HG02623 (cell line): ENCODE measurements at regions not wholly inside any gene's neighbourhood (a gene's known extent, or its start where the extent isn't known, plus 50 kb on each side); places are given as distances from the start of the nearest gene placed in this dataset.

Experiments
- ATAC-seq: cut with Tn5 transposase; IDR thresholded peaks from one replicate; pipeline ENCODE4 v1.9.1; 2021; ENCODE audit warnings: moderate library complexity; ENCODE audit not compliant: unreplicated experiment

DNA sequence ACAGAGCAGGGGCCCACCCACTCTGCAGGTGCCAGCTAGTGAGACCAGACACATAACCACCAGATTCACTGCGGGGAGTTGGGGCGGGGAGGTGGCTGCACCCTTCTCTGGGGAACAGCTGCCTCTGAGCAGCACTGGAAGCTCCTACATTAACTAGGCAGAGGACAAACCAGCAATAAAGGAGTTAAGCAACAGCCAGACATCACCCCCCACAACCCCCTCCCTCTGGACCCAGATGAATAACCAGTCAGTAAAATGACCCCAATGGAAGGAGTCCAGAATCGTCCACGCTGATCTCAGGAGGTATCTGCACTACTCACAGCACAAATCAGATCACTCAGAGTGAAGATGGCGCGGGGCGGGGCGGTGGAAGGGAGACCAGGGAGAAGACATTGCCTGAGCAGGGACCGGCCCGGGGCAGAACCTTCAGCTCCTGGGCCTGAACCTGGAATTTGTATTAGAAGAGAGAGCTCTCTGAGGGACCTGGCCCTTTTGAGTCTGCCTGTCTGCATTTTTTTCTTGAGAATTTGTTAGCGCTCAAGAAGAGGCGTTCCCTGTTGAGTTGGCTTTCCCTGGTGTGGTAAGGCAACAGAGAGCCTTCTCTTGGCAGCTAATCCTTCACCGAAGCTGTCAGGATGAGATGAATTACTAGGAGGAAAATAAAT is 125.5 kb upstream of the NCAM1 start:
- no peak for ATAC-seq

DNA sequence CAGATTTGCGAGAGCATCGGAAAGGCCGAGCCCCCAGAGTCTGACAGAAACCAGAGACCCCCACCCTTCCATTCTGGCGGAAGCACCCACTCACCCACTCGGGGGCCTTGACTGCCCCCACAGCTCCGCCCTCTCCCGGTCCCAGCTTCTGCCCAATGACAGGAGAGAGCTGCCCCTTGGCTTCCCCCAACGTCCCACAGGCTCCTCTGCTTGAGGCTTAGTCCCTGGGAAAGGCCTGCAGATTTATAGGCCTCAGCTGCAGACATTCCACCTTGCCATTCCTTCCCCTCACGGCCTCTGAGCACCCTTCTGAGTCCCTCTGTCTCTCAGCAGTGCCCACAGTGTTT is 125.0 kb upstream of the NCAM1 start:
- ATAC-seq: no peak

DNA sequence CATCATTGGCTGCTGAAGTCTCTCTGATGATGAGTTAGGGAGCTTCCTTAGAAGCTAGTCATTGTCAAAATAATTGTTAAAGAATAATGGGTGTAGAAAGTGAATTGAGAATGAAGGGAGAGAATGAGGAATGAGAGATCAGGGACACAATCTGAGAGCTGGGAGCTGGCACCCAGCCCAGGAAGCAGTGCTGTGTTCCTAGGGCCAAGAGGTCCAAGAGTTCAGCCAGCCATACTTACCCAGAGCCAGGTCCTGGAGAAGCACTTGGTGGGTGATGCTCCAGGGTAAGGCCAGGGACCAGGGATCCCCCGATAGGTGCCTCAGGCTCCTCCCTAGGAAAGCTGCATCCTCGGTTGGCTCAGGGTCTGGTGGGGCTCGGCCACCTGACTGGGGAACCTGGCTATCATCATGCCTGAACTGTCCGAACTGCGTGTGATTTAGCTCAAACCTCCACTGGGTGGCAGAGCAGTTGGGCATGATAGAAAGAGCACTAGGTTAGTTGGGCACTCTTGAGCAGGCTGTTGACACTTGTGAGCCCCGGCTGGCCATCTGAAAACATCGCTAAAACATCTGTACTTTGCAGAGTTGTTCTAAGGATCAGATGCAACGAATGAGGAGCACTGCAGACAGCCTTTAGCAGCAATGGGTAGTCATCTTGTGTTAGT is 123.9 kb upstream of the NCAM1 start:
- ATAC-seq: no peak

DNA sequence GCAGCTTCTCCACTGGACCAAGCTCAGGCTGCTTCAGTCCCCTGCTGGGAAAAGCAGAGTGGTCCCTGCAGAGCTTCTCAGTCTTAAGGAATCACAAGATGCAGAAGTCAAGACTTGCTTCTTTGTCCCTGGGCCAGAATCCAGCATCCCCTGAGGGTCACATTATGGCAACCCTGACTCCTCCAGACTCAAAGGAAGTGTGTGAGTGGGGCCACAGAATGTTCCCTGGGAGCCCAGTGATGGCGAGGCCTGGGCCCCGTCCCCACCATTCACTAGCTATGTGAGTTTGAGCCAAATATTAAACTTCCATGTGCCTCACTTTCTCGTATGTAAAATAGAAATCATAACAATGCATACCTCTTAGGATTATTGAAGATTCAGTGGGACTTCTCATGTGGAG is 122.2 kb upstream of the NCAM1 start:
- no peak for ATAC-seq

DNA sequence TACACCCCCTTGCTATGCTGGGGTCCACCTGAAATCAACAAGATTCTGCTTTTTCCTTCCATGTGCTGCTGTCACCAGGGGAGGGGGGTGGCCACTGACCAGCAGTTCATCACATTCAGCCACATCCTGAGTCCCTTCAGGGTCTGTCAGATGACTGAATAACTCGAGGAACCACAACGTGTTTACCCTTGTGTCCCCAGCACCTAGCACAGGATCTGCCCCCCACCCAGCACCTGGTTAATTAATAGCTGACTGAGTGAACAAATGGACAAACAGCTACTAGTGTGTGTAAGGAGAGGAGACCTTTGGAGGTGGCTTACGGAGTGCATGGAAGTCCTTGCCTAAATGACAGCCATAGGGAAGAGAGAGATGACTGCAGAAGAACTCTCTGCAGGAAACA is 119.5 kb upstream of the NCAM1 start:
- ATAC-seq: no peak

DNA sequence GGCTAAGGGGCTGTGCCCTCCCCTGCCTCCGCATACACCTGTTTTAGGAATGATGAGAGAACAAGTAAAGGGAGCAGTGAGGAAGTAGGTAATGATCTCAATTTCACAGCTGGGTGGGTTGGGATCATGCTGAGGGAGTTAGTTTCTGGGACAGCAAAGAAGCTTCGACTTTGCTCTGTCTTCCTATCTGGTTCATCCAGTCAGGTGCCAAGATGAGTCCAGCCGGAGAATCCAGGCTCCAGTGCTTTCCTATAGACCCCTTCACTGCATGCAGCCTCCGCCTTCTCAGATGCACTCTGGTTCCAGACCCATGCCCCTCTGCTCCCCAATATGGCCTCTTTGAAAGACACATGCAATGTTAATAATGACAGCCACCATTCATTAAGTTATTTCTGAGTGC is 119.1 kb upstream of the NCAM1 start:
- ATAC-seq: no peak

DNA sequence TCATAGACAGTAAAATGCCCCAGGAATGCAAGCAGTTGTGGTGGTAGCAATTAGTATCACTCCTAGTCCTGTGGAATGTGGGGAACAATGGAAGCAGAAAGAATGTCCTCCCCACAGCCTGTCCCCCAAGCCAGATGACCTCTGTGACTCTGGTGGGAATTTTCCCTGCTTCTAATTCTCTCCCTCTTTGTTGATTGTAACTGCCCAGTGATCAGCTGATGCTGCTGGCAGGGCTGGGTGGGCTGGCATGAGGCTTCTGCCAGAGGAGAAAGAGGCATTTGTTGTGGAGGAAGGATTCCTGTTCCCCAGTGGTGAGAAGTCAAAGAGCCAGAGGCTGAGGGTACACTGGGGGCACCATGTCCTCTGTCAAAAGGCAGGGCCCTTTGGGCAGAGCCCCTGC is 116.7 kb upstream of the NCAM1 start:
- no peak for ATAC-seq

DNA sequence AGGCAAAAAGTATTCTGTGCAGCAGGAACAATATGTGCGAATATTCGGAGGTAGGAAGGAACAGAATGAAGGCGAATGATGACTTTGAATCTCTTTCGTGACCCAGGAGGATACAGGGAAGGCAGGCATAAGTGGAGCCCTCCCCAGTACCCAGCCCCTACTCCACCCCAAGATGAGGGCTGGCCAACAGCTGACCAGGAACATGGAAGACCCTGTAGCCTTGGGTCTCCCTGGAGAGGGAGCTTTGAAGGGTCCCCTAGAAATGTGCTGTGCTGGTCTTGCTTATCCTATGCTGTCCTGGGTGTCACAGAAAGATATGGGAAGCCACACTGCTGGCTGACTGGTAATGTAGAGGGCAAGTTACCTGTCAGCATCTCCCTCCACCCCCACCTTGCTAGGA is 113.7 kb upstream of the NCAM1 start:
- no peak for ATAC-seq

DNA sequence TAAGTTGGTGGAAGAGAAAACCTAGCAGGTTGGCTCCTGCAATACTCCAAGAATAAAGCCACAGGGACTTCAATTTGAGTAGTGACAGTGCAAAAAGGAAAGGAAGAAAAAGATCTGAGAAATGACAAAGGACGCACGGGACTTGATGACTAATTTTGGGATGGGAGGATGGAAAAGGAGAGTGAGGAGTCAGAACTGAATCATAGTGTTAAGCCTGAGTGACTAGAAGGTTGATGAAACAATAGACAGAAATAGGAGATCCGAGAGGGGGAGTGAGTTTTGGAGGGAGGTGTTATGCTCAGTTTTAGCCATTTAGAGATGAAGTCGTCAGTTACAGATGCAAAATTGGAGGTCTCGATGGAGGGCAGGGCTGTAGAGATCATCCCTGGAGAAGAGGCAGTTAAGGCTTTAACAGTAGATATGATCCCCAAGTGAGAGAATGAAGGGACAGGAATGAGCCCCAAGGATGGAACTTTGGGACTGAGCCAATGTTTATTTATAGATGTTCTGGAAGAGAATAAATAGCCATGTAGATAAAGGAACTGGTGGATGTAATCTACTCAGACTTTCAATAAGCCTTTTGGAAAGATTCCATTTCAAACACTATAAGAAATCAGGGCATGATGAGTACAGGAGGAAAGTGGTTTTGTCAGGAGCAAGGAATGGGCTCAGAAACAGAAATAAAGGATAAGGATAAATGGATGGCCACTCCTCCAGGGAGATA is 108.9 kb upstream of the NCAM1 start:
- no peak for ATAC-seq

DNA sequence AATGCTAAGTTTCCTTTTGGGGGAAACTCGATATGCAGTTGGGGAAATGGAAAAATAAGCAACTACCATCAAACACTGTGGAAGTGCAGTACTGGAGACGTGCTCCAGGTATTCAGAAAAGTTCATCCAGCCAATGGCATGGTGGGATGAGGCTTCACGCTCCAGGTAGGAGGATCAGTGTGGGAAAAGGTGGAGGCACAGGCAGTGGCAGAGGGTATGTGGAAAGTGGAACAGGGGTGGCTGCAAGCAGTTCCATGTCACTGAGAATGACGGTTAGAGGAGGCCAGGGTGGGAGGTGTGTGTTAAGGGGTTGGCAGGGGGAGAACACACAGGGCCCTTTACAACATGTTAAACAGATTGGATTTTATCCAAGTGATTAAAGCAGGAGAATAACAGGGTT is 105.1 kb upstream of the NCAM1 start:
- no peak for ATAC-seq

DNA sequence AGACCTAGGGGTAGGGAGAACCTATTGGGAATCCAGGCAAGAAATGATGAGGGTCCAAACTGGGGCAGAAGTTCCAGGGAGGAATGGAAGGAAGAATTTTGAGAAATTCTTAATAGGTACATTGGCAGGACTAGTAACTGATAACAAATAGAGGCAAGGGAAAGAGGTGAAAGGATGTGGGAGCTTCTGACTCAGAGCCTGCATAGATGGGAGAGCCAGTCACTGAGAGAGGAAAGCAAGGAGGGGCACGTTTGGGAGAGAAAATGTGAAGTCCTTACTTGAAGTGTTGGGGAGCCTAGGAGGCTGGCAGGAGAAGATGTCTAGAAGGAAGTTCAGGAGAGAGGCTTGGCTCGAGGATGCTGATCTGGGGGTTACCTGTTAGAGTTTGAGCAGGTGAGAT is 104.6 kb upstream of the NCAM1 start:
- no peak for ATAC-seq

DNA sequence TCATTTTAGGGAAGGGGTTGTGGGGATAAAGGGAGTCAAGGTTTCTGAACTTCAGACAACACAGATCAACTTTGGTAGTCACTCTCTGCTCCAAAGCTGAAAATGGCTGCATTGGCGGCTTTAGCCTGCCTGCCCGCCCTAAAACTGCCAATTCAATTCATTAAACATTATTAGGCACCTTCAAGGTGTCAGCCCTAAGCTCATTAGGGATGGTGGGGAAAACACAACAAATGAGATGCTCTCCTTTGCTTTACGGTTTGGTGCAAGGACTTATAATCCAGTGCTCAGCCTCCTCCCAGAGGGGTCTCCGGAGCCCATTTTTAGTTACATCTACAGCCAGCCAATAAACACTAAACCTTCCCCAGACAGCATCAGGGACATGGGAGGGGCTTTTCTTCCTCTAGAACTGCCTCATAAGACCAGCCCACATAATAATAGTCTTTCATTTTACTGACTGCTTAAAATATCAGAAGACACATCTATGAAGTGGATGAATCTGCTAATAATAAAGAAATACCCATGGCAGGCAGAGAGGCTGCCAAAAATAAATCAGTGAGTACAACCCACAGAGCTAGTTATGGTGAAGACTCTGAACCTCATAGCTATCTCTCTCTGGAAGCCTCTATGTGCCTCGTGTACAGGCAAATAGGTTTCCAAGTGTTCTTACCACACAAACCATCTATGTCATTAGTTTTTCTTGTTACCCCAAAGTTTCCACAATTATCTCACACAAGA is 102.8 kb upstream of the NCAM1 start:
- no peak for ATAC-seq

DNA sequence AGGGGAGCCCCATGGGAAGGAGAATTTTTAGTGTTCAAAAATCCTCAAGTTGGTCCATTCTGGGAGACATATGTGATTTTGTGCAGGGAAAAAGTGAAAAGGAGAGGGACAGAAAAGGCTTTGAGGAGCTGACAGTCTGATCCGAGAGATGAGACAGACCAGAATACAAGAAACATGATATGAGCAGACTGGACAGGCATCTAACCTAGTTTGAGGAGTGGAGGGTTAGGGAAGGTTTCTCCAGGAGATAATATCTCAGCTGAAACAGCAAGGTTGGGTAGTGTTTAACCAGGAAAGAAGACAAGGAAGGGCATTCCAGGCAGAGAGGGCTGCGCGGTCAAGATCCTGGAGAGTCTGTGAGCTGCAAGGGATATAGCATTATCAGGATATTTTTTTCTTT is 101.4 kb upstream of the NCAM1 start:
- ATAC-seq: no peak

DNA sequence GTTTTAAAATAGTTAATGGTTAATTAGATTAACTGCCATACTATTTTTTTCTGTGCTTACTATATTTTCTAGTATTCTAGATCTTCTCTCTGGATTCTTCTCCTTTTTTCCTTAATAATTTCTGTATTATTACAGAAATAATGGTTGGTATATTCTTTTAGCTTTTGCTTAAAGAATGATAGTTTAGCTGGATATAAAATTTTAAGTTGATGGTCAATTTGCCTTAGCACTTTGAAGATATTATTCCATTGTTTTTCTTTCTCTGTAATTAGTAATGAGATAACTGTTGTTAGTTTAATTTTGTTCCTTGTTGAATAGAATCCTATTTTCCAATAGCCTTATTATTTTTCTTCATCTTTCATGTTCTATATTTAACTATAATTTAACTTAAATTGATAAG is 99.9 kb upstream of the NCAM1 start:
- ATAC-seq: no peak

DNA sequence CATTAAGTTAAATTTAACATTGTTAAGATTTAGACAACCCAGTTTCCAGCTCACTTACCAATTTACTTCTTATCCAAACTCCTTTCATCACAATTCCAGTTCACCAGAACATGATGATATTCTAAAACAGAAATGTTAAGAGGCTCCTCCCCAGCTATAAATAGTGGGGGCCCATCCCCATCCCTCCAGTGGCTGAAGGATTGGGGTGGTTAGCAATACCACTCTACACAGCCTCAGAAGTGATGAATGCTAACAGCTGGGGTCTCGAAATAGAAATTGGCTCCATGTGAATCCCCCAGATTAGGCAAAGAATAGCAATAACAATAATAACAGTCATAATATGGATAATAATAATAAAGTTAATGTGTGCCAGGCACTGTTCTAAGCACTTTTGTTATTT is 97.9 kb upstream of the NCAM1 start:
- ATAC-seq: no peak

DNA sequence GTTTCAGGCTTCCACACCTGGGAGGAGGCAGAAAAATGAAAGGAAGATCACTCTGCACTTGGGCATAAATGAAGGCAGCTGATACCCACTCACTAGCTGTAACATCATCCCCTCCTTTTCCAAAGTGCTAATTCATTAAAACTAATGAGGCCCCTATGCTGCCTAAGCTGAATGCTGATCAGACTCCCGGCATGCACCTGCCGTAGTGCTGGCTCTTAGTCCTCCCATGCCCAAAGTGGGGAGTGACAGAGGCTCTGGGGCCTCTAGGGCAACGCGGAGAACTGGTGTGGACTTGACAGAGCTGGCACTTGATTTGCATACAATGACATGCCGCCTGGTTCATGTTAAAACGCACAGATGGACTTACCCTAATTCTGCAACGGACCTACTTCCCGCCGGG is 96.5 kb upstream of the NCAM1 start:
- ATAC-seq: no peak

DNA sequence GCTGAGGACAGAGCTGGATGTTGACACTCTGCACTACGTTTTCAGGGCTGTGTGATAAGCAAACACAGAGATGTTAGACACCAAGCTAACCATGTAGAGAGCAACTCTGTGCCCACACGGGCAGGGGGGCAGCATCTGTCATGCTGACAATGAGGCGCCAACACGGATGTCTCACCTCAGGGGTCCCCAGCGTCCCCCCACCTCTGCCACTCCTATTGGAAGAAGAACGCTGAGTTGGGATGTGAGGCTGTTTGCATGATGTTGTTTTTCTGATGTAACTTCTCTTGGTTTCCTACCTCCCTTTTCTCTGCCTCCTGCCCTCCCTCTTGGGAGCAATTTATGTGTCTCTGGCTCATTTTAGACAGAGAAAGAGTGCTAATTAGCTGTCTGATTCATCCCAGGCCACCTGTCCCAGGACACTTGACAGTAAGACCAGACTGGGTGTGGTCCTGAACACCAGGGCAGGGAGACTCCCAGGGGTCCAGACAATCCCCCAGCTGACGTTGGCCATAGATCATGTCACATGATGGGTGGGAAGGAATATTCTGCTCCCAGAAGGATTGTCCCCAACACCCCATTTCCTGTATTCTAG is 89.2 kb upstream of the NCAM1 start:
- ATAC-seq: no peak

DNA sequence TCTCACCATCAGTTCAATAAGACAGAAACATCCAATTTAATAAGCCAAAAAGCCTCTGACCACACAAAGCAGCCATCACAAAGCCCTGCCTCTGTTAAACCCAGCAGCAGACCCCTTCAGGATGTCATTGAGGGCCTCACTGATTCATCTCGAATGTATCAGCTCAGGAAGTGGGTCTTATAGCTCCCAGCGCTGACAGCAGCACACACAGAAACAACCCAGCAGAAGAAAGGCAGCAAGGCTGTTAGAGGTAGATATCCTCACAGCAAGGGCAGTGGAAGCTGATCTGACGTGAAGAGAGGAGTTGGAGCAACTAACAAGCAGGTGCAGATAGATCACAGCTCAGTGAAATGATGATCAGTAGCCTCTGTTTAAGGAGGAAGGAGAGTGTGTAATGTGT is 86.2 kb upstream of the NCAM1 start:
- no peak for ATAC-seq

DNA sequence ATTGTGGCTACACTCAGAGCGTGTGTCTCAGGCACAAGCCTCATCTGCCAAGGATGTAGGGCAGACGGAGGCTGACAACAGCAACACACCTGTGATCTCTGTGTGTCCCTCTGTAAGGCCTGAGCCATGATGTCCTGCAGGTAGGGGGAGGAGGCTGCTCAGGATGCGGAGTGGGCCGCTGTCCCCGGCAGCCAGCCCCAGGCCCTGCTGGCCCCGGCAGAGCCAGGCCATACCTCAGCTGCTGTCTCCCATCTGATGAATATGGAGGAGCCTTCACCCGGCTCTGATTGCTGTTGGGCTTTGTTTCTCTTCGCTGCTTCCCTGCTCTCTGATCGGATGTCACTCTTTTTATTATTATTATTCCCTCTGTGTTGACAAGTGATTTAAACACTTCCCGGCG is 83.6 kb upstream of the NCAM1 start:
- no peak for ATAC-seq

DNA sequence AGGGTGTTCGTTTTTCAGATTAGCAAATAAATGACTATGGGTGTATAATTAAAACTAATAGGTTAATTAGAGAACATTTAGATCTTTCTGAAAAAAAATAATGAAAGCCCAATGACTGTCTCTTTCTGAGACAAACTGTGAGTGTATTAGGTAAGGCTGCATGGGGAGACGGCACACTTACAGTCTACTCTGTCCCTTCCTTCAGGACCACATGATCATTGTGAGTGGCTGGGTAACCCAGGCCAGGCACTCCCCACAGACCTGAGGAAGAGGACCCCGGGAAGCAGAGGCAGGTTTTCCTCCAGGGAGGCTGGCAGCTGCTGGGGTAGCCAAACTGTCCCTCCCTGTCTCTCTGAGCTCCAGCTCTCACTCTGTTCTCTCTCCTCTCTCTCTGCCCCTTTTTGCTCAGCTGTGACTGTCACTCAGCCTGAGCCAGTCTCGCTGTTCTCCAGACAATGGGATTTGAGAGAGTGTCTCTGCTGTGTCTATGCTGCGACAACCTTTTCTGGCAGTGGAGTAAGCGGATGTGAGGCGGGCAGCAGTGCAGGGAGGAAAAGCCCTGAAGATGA is 83.1 kb upstream of the NCAM1 start:
- no peak for ATAC-seq

DNA sequence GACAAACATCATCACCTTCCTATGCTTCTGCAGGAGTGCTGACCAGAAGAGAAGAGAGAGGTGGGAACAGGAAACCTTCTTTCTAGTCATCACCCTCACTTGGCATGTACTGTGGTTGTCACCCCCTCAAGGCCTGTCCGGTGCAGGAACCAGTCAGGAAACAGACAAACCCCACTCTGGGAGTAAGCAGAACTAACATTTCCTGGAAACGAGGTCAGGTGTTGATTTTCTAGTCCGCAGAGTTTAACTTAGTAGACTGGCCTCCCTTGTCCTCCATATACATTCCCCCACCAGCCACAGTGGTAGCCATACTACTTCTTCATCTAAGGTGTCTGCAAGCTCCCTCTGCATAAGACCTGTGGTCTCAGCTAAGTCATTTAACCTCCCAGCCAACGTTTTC is 80.7 kb upstream of the NCAM1 start:
- ATAC-seq: no peak
